Kidney epithelial cell (primary cell): ENCODE measurements at regions not wholly inside any gene's neighbourhood (a gene's known extent, or its start where the extent isn't known, plus 50 kb on each side); places are given as distances from the start of the nearest gene placed in this dataset.

ENCODE experiments used
- DNase-seq: peaks from one replicate; pipeline ENCODE4 v3.0.0-alpha.2; 2010; ENCODE audit warnings: low read depth
- H3K27me3 ChIP-seq: 2 replicates; pipeline ENCODE4 v1.6.0; 2011; ENCODE audit warnings: low read length; ENCODE audit not compliant: control insufficient read depth, insufficient read depth
- H3K36me3 ChIP-seq: 2 replicates; pipeline ENCODE4 v1.5.1; 2011; ENCODE audit warnings: low read length; ENCODE audit not compliant: control insufficient read depth, insufficient read depth
- H3K4me3 ChIP-seq: 2 replicates; pipeline ENCODE4 v1.5.1; 2011; ENCODE audit warnings: low read depth, mild to moderate bottlenecking, control low read depth, low read length
- CTCF ChIP-seq: IDR thresholded peaks from 2 replicates; pipeline ENCODE4 v1.5.1; 2011; ENCODE audit warnings: mild to moderate bottlenecking, moderate library complexity, low read length, control low read depth, inconsistent platforms; ENCODE audit not compliant: insufficient read depth, poor library complexity, severe bottlenecking

DNA sequence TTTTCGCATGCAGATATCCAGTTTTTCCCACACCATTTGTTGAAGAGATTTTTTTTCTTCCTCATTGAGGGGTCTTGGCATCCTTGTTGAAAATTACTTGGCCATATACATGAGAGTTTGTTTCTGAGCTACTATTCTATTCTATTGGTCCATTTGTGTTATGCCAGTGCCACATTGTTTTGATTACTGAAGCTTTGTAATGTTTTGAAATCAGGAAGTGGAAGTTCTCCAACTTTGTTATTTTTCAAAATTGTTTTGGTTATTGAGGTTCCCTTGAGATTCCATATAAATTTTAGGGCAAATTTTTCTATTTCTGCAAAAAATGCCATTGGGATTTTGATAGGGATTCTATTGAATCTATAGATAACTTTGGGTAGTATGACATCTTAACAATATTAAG lies 130.3 kb upstream of the PFN2 start:
- DNase-seq: no peak
- no peak for TF ChIP-seq CTCF
- Histone ChIP-seq H3K4me3 (no peak overlapping the region), H3K27me3 (no peaks in the 10 kb centered on the region), H3K36me3 (no peaks in the 10 kb centered on the region)

DNA sequence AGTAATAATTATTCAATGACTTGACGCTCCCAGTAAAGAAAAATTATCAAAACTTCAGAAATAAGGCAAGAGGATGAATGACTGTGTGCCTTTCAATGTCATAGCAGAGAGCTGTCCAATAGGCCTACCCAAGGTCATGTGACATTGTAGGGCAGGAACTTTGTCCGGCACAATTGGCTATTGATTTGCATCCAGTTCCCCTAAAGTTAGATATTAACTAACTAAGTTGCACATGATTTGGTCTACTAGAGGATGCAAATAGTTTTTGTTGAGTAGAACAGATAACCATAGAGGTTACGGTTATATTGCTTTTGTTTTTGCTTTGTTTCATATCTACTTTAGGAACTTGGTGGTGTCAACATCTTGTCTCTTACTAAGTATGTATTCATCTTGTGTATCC lies 127.9 kb upstream of the PFN2 start:
- Histone ChIP-seq H3K27me3 (no peaks in the 10 kb centered on the region), H3K36me3 (no peaks in the 10 kb centered on the region), H3K4me3 (no peak overlapping the region)
- TF ChIP-seq CTCF: no peak
- DNase-seq: no peak

DNA sequence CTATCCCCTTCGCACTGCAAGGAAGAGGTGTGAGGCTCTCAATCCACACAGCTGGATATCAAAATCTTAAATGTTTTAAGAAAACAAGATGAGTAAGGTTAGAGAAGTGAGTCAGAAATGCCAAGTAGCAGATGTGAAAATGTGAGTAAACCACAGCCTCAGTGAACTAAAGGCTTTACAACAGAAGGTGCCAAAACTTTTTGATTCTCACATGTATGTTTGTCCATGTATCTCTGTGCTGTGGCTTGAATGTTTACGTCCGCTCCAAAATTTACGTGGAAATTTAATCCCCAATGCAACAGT lies 126.8 kb upstream of the PFN2 start:
- Histone ChIP-seq H3K4me3 (no peak overlapping the region), H3K27me3 (no peaks in the 10 kb centered on the region), H3K36me3 (no peaks in the 10 kb centered on the region)
- no peak for DNase-seq
- no peak for TF ChIP-seq CTCF

DNA sequence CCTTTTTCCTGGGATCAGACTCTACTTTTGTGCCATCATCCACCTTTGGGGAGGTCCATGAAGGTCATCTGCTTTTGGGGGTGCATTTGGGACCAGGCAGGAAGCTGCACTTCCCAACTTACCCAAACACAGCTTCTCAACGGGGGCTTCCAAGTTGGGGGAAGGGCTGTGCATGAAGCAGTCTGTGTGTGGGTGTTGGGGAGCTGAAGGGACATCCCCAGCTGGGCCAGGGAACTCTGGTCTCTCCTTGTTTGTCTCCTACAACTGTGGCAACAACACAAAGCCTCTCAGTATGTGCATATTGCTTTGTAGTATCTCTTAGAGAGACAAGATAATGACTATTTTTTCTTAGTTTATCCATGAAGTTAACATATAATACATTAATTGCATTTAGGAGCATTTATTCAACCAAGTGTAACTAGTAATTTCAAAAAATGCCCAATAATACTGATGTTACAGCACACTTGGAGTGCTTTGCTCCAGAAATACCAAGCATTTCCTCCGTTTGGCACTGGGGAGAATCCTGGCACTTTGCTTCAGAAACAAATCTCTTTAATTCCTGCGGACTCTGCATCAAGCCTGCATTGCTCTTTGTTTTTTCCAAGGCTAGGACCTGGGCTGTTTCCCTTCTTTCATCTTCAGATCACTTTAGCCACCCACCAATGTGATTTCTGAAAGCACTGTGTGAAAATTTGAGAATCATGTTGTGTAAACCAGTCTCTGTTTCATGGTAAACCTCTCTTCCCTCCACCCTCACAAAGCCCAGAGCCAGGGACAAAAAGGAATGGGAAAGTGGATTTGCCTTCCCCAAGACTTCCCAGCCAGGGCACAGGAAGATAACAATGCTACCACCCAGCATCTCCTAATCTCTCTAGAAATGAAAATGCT lies 126.2 kb upstream of the PFN2 start:
- Histone ChIP-seq H3K27me3 (no peaks in the 10 kb centered on the region), H3K36me3 (no peaks in the 10 kb centered on the region), H3K4me3 (no peak overlapping the region)
- DNase-seq: no peak
- TF ChIP-seq CTCF: no peak

DNA sequence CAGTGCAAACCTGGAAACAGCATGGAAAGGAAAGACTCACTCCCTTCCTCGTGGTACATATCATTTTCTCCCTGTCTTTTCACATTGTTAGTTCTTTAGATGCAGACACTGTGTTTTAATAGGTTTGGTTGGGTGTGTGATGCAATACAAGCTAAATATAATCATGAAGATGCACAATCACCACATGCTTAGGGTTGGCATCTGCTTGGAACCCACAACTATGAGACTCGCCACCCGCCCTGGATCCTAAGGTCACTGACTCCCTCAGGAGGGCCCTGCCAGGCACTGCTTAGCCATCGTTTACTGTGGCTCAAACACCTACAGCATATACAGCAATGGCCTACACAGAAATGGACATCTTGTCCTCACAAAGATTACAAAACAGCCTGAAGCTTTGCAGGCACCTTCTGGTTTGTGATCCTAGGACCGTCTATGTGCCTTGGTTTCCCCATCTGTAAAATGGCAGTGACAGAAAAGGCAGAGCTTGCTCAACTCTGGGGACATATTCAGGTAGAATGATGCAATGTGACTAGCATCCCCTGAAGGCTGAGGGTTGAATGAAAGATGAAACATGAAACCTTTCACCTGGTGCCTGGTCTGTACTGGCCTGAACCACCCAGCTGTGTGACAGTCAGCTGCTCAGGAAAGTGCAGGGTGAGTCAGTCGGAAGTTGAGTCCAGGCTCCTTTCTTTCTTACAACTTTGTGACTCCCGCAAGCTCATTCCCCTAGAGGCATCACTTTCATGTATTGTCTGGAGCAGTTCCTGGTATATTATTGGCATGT lies 123.6 kb upstream of the PFN2 start:
- Histone ChIP-seq H3K27me3 (no peaks in the 10 kb centered on the region), H3K4me3 (no peak overlapping the region), H3K36me3 (no peaks in the 10 kb centered on the region)
- DNase-seq: peak; percentile 65
- no peak for TF ChIP-seq CTCF
